CD4-positive, alpha-beta T cell treated with Interleukin-4 for 4 hours (primary cell): ENCODE measurements at regions not wholly inside any gene's neighbourhood (a gene's known extent, or its start where the extent isn't known, plus 50 kb on each side); places are given as distances from the start of the nearest gene placed in this dataset.

Experiments used
- DNase-seq: peaks from one replicate; pipeline ENCODE4 v3.0.0-alpha.2; 2020

DNA sequence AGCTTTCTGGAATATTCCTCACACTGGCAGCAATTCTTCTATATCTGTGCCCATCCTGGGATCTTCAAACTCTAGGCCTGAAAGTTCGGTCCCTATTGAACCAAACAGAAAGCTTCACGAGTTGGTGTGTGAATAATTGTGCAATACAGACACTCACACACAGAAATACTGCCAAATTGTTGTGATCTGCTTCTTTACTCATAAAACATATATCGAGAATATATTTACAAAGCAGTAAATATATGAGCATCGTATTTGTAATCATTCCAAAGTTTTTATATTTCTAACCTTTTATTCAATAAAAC, 56.6 kb upstream of the BEX4 start:
- no peak for DNase-seq

DNA sequence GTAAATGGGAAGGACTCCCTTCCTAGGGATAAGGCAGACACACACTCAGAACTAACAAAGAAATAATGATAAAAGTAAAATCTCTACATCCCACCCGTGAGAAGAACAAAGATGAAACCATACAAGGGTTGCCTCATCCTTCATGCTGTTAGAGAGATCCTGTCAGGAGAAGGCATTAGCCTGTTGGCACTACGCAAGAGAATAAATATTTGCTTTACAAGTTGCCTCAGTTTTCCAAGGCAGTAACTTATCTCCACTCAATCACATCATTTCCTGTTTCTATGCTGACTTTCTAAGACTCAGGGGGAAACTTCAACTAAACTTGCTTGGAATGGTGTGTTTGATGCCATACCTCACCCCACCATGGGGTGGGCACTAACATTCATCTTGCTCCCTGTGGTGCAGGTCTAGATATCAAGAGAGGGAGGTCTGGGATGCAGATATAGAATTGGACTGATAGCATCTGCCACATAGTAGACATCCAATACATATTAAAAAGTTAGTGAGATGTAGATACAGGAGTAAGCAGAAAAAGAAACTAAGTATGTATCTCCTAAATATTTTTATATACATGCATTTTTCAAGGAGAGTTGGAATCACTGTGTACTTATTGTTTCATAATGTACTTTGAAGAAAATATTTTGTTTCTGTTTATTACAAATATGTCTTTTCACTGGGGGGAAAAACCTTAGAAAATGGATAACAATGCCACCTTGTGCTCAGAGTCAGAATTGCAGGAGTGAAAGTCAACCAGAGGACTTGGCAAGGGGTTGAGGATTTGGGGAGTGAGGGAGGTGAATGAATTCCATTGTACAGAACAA, 57.2 kb upstream of the BEX4 start:
- peak; percentile 20 for DNase-seq

DNA sequence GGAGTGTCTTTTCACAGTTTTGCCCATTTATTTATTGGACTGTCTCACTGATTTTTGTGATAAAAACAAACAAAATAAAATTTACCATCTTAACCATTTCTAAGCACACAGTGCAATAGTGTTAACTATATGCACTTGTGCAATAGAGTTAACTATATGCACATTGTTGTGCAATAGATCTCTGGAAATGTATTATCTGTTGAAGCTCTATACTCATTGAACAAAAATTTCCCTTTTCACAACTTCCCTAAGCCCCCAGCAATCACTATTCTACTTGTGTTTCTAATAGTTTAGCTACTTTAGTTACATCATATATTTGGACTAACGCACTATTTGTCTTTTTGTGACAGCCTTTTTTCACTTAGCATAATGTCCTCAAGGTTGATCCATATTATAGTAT, 59.7 kb upstream of the BEX4 start:
- DNase-seq, result no peak

DNA sequence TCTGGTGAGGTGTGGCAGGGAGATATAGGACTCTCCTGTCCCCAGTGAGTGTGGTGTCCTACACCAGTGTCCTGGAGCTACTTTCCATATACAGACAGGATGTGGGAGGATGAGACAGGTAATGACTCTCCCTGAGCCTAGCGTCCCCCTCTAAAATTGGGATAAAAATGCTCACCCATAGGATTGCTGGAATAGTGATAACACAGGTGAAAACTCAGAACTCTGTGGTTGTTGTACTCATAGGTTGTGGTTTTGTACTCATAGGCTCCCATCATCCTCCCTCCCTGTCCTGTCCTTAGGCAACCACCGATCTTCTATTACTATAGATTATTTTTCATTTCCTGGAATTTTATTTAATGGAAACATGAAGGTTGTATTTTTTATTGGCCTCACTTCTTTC, 60.7 kb upstream of the NXF3 start:
- no peak for DNase-seq

DNA sequence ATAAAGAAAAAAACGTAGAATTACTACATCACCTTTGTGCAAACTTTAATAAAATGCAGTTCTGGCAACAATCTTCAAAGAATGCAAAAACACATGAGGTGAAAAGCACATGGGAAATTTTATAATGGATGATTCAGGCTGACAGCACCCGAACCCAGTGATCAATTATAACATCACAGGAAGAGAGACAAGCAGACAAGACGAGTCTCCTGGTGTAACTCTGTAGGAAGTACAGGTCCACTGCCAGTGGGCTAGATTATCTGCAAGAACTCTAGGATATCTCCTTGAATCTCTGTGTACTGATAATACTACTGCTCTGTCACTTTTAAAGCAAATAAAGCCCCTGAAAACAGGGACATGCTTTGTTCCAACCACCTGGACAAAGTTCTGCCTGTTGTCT, 58.9 kb upstream of the NXF3 start:
- DNase-seq, result no peak

DNA sequence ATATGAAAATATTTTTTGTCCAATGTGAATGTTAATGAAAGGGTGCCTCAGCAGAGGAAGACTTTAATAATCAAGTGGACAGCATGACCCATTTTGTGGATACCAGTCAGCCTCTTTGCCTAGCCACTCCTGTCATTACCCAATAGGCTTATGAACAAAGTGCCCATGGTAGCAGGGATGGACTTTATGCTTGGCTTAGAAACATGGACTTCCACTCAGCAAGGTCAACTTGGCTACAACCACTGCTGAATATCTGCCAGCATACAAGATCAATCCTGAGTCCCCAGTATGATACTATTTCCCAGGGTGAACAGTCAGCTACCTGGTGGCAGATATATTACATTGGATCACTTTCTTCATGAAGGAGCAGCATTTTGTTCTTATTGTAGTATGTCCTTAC, 56.7 kb upstream of the NXF3 start:
- DNase-seq, result no peak

DNA sequence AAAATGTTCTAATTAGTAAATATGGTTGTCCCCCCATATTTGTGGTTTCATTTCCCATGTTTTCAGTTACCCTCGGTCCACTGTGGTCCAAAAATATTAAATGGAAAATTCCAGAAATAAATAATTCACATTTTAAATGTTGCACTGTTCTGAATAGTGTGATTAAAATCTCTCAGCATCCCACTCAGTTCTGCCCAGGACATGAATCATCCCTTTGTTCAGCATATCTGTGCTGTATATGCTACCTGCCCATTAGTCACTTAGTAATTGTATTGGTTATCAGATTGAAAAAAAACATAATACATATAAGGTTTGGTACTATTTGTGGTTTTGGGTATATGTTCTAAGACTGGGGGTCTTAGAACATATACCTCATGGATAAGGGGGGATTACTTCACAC, 55.1 kb upstream of the NXF3 start:
- DNase-seq, result no peak
